IMR-90 (cell line): ENCODE measurements at regions not wholly inside any gene's neighbourhood (a gene's known extent, or its start where the extent isn't known, plus 50 kb on each side); places are given as distances from the start of the nearest gene placed in this dataset.
"Not testable (repeated sequence)": the region's sequence is repeated elsewhere in the genome, so short reads cannot be mapped to it uniquely, and the experiment has no call there.

Source experiments
- BHLHE40 ChIP-seq: fragments of 150-350 bp; IDR thresholded peaks from 2 replicates; pipeline ENCODE4 v1.6.1; 2016; ENCODE audit warnings: mild to moderate bottlenecking, low read depth, low read length
- ELK1 ChIP-seq: fragments of 150-350 bp; IDR thresholded peaks from 2 replicates; pipeline ENCODE4 v1.6.1; 2016; ENCODE audit warnings: low read depth, mild to moderate bottlenecking, low read length, moderate library complexity, borderline replicate concordance
- FOS ChIP-seq: fragments of 150-350 bp; IDR thresholded peaks from 2 replicates; pipeline ENCODE4 v1.6.1; 2016; ENCODE audit warnings: low read depth, low read length
- POLR2A ChIP-seq: IDR thresholded peaks from 2 replicates; pipeline ENCODE4 v1.6.1; 2012; ENCODE audit warnings: mild to moderate bottlenecking, low read depth, low read length
- RAD21 ChIP-seq: IDR thresholded peaks from 2 replicates; pipeline ENCODE4 v1.6.1; 2012; ENCODE audit warnings: low read length, improper control_type of control experiment
- SMC3 ChIP-seq: fragments of 150-350 bp; IDR thresholded peaks from 2 replicates; pipeline ENCODE4 v1.6.1; 2016; ENCODE audit warnings: low read depth, mild to moderate bottlenecking, antibody characterized with exemption, low read length, moderate library complexity
- USF2 ChIP-seq: fragments of 150-350 bp; IDR thresholded peaks from 2 replicates; pipeline ENCODE4 v1.6.1; 2017; ENCODE audit warnings: mild to moderate bottlenecking, antibody characterized with exemption, low read length, low read depth
- TF ChIP-seq, protein P1 (sequence below): conservative IDR thresholded peaks from 2 replicates; pipeline ENCODE4 v1.5.1; 2012; ENCODE audit warnings: mild to moderate bottlenecking, low read depth, low read length, improper control_type of control experiment

GRCh38 chr4:28113586-28113985 lies 1252.9 kb downstream of the STIM2 start:
- not testable (repeated sequence) for TF ChIP-seq USF2, POLR2A, BHLHE40, SMC3, RAD21, ELK1, FOS
- TF ChIP-seq, protein P1, sequence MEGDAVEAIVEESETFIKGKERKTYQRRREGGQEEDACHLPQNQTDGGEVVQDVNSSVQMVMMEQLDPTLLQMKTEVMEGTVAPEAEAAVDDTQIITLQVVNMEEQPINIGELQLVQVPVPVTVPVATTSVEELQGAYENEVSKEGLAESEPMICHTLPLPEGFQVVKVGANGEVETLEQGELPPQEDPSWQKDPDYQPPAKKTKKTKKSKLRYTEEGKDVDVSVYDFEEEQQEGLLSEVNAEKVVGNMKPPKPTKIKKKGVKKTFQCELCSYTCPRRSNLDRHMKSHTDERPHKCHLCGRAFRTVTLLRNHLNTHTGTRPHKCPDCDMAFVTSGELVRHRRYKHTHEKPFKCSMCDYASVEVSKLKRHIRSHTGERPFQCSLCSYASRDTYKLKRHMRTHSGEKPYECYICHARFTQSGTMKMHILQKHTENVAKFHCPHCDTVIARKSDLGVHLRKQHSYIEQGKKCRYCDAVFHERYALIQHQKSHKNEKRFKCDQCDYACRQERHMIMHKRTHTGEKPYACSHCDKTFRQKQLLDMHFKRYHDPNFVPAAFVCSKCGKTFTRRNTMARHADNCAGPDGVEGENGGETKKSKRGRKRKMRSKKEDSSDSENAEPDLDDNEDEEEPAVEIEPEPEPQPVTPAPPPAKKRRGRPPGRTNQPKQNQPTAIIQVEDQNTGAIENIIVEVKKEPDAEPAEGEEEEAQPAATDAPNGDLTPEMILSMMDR, result not testable (repeated sequence)
